ENCODE measurements at regions not wholly inside any gene's neighbourhood (a gene's known extent, or its start where the extent isn't known, plus 50 kb on each side); places are given as distances from the start of the nearest gene placed in this dataset.

- TF ChIP-seq CTCF (IDR thresholded peaks at IDR 0.05; ENCODE audit: insufficient read depth, low read length, poor library complexity, severe bottlenecking) = no peak
- TF ChIP-seq EZH2phosphoT487 (conservative IDR thresholded peaks at IDR 0.05; ENCODE audit: low read length) = no peak
Observed at GRCh38 chr21:9739240-9739639, 782.1 kb upstream of the TPTE start.
